ENCODE measurements at regions not wholly inside any gene's neighbourhood (a gene's known extent, or its start where the extent isn't known, plus 50 kb on each side); places are given as distances from the start of the nearest gene placed in this dataset.

DNA sequence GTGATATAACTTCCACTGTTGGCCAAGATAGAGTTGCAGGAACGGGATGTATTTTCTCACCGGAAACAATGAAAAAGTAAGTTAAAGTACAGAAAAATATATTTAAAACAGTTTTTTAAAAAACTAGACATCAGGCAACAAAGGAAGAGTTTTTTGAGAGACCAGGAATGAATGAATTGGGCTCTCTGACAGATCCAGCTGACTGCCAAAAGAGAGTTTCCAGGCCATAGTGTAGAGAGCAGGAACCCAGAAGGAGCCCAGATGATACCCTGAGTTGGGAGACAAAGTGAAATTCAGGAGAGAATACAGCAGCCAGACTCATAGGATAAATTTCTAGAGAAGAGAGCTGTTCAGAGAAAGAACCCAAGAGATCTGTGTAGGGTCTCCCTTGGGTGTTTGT is 362.6 kb upstream of the SMIM21 start:
- no peak for DNase-seq

DNA sequence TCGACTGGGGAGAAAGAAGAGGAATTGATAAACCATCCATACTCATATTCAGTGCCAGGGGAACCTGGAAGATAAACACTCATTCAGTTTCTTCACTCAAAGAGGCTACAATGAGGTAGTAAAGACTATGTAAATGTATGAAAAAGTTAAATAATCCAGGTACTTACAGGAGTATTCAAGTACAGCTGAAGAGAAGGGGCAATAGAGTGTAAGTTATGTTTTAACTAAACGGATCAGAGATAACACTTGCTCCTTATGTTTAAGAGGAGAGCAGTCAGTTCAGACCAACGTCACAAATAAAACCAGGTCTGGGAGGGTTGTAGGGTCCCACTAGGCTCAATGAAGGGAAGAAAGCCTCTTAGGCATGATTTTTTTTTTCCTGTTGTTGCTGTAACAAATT is 358.3 kb upstream of the SMIM21 start:
- no peak for DNase-seq

DNA sequence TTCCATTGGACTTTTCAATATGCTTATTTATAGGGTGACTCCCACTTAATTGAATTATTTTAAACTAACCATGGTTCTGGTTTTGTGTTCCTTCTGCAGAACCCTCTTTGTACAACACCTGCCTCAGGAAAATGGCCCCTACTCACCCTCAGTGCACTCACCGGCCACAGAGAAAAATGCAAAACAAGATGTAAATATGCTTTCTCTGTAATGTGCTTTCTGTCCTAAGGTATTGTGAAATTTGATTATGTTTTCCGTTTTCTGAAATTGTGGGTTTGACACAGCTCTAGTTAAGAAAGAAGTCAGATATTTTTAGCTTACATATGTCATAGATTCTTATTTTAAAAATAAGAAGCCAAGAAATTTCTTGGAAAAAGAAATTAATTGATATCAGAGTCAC is 357.7 kb upstream of the SMIM21 start:
- no peak for DNase-seq

DNA sequence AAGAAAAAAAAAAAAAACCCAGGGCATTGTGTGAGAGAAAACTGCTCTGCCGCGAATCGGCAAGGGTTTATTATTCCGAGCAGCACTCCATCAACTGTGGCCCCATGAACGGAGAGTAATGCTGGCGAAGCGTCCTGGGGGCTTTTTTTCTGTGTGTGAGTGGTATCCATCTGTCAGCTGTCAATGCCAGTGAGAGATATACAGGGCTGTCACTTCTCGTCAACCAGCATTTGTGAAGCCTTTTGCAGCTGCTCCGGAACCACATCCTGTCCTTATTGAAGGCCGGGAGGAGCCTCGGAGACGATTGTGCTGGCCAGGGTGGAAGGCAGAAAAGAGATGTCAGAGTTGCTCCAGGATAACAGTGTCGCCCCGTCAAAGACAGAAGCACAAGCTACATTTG is 356.9 kb upstream of the SMIM21 start:
- peak; percentile 33 for DNase-seq

DNA sequence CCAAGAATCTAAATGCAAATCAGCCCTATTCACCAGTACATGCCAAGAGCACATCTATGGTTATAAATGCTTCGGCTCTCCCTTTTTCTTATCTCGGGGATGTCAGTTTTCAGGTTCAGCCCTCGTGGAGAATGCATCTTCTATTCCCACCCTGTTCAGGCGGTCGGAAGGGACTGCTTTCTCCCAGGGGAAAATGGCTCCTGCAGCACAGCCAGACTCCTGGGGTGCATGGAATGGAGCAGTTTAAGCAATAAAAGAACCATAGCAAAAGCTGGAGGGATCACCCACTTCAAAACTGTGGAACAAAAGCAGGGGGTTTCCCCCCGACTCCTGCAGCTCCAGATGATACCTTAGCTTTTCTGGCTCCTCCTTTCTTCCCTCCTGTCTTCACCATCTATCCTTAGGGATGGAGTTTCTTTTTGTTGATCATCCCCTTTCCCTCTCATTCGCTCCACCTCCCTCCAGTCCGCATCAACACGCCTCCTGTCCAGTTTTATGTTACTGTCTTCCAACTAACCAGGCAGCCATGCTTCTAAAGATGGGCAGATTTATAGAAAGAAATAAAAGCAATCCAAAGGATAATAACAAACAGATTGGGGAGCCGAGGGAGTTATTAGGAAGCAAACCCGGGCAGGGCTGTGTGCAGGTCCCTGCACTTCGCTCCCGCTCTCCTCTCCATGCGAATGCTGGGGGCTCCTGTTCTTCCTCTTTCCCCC is 356.2 kb upstream of the SMIM21 start:
- DNase-seq, result peak; percentile 41

DNA sequence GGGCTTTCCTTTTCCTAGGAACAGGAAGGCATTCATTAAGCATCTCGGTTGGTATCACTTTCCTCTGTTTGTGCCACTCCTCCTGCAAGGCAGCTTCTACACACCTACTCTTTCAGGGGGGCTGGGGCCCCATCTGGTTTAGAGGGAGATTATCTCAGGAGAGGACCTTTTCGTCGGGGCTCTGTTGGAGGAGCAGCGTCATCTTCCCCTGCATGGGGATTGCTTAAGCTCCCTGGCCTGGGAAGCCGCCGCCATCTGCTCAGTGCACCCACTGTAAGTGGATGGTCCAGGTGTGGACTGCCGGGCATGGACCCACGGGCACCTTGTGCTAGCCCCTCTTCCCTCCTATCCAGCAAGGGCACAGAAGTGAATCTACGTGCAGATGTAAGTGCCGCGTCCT is 355.3 kb upstream of the SMIM21 start:
- no peak for DNase-seq

DNA sequence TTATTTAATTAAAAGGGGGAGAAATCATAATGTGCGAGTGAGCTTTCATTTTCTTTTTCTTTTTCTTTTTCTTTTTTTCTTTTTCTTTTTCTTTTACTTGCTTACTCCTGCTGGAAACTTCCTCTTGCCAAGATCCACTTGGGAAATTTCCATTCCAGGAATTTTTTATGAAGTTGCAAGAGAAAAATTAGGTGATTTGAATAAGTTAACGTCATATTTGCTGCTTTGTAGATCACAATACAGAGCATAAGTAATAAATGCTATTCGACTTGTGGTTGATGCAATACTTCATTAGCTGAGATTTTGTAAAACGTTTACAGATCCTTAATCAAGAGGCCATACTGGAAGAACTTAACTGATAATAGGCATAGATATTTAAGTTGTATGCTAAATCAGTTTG is 354.7 kb upstream of the SMIM21 start:
- no peak for DNase-seq

DNA sequence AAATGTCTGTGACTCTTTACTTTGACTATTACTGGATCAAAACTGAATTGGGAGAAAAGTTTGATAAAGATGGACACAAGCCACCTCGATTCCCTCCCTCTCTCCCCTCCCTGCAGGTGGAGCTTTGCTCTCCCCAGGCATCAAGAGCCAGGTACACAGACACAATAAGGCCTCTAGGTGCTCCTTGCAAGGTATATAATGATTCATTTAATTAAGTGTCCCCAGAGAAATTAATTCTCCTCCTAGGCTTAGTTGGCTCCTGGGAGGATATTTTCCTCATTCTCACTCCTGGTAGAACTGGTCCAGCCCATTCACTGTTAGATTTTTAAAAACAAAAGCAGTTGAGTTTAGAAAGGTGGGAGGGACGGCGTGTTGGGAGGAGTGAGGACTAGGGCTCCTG is 352.4 kb upstream of the SMIM21 start:
- DNase-seq, result no peak

DNA sequence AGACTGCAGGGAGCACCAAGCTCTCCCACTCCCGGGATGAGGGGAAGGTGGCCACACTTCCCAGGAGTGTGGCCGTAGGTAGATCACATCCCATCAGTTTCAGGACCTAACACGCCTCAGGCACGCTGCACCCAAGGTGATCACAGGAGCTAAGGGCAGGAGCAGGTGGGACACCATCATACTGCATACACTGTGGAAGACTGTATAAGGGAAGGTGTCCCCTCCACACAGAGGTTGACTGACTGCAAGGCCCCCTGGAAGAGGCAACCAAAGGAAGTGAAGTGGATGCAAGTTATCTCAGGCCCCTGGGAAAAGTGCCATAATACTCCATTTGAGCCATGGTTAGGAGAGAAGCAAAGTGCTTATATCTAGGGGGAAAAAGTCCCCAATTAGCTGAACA is 351.9 kb upstream of the SMIM21 start:
- DNase-seq, result no peak

DNA sequence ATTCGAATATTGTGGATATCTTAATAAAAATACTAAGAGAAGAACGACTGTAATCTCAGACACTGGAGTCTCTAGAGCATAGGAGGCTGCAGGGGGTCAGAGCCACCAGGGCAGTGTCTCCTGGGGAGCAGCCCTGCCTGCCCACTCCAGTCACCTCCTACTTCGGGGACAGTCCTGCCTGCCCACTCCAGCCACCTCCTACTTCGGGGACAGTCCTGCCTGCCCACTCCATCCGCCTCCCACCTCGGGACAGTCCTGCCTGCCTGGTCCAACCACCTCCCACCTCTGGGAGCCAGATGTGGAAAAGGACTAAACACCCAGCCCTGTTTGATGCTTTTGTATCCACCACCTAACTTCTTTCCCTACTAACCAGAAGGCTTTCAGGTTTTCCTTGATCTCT is 350.1 kb upstream of the SMIM21 start:
- no peak for DNase-seq

DNA sequence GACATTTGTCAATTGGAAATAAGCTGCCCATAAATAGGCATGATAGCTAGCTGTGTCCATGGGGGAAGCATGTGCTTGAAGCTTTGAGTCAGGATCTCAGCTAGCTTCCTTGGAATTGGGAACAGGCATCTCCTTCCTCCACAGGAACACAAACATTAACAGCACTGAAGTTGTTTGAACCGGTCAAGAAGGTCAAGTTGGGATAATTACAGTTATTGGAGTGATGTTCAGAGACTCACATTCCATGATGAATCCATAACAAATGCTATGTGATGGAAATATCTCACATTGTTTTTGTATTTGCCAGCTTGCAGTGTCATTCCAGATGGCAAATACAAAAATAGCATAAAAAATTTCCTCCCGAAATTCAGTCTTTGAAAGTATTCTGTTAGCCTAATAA is 347.6 kb upstream of the SMIM21 start:
- no peak for DNase-seq

DNA sequence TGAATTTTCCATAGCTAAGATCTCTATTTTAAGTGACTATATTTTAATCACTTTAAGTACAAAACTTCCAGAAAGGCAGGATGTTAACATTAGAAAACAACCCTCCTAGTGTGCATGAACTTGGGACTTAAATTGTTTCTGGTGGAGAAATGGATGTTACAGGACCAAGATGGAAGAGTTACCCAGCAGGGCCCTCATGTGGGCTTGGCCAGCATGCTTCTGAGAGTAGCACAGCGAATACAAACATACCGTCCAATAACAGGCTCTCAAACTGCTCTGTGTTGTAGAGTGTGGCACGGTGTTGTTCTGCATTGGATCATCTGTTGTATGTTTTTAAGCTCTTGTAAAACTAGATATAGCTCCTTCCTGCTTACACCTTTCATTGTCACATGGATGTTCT is 346.1 kb upstream of the SMIM21 start:
- DNase-seq, result no peak

DNA sequence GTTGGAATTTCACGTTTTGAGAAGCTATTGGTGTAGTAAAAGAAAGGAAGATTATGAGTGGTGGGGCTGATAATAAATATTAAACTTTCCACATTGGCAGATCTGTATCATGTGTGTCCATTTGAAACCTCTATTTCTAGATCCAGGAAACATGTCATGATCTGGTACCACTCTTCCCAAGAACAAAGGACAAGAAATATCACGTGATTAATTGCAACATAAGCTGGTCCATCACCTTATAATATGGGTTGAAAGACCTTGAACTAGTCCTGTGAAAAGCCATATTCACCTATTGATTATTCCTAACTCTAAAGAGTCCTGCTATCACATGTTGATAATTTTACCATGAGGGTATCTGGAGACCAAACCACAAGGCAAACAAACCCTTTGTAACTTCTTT is 335.3 kb upstream of the SMIM21 start:
- DNase-seq, result no peak

DNA sequence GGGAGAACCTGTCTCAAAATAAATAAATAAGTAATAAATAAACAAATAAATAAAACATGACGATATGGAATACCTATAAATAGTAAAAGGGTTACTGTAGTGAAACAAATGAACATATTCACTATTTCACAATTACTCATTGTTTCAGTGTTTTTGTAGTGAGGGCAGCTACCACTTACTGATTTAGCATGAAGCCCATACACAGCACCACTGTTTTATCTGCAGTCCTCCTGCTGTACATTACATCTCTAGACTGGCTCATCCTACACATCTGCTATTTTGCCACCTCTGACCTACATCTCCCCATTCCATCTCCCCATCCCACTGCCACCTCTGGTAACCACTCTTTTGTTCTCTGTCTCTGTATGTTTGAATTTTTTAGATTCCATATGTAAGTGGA is 332.7 kb upstream of the SMIM21 start:
- no peak for DNase-seq

DNA sequence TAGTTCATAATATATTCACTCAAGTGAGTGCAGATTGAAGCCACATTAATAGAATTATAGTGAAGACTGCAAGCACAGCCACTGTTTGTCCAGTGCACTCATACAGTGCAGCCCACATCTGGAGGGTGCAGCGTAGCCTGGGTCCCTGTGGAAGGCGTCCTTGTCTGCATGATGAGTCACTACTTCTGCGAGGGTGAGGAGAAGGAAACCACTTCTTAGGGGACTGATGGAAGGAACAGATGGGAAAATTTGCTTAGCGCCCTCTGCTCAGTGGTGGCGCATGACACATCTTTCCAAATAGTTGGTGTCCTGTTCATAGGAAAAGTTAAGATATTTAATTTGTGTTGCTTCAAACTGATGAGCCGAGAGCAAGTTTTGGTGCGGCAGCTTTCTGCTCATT is 330.4 kb upstream of the SMIM21 start:
- DNase-seq, result no peak

DNA sequence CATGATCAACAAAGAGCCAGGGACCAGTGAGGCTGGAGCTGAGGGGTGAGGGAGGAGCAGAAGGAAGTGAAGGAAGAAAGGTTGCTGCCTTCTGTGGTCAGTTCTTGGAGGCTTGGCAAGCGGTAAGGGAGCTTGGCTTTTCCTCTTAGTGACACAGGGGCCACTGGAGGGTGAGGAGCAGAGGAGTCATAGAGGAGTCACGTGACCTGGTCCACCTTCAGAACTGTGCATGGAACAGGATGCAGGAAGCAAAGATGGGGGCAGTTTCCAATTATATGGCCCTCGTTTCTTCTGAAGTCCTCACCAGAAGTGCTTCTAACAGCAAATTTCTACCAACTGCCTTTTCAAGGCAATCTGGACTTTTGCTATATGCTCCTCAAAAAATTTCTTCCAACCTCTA is 326.9 kb upstream of the SMIM21 start:
- no peak for DNase-seq

DNA sequence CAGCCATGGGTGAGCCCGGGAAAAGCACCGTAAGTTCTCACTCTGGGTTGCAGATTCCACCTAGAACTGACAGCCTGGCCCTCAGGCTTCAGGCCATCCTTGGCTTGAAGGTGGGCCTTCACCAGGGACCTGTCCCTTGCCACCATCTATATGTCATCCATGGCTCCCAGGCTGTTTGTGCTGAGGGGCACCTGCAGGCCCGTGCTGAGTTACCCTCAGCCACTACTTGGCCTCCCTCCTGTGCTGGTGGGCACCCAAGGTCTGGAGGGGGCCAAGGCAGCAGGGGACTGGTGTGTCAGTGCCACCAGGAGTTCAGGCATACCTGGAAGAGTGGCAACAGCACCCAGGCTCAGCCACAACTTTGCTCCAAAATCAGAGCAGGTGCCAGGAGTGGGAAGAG is 326.2 kb upstream of the SMIM21 start:
- DNase-seq, result no peak

DNA sequence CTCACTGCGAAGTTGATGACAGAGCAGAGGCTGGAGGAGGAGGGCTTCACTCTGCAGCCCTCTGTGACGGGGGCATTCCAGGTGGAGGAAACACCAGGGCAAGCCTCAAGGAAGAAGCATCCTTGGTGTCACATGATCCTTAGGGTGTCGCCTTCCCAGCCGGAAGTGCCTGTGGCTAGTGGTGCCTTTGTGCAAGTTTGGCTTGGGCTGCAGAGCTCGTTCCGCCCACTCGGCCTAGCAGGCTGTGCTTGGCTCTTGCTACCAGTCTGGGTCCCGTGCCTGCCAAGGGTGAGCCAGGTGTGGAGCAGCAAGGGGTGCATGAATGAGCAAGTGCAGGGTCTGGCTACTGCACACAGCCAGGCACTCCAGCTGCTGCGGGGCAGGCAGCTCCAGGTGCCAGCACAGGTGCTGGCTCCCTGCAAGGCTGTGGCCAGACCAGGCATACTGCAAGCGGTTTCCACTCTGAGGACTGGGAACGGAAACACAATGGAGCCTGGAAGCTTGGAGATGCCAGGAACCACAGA is 325.3 kb upstream of the SMIM21 start:
- DNase-seq, result no peak

DNA sequence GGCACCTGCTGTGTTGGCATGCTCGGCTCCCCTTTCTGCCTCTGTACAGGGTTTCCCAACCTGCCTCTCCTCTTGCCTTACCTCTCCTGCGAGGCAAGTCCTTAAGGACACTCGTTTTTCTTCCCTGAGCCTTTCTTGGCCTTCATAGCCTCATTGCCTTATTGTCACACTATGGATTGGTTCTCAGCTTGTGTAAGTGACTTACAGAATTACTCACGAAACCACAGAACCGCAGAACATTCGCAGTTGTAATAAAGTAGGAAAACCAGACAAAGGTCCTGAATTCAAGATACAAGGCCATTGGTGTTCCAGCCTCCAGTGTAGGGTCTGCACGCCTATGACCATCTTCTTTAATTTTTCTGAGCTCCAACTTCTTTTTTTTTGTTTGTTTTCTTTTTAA is 317.6 kb upstream of the SMIM21 start:
- DNase-seq, result no peak

DNA sequence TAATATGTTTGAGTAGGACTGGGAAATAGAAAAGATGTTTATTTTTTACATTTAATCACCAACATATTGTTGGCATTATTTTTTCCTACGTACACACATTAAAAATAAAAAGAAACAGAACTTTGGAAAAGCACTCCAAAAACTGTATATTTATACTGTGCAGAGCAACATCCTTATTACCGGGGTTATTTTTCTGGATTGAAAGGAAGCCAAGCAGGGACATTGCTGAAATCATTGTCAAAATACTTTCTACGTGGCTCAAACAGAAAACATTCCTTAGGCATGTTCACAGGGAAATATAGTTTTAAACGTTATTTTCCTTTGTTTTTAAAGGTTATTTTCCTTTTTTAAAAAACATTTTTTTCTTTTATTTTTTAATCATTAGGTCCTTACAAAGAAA is 315.0 kb upstream of the SMIM21 start:
- DNase-seq, result no peak

DNA sequence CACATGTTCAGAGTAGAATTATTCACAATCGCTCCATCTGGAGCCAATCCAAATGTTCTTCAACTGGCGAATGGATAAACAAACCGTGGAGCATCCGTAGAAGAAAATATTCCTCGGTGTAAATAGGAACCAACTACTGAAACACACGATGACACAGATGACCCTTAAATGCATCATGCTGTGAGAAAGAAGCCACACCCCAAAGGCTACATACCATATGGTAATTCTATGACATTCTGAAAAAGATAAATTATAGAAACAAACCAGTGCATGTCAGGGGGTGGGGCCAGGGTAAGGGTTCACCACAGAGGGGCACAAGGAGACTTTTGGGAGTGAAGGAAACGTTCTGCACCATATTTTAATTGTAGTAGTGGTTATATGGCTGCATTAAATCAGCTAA is 312.2 kb upstream of the SMIM21 start:
- DNase-seq, result no peak

DNA sequence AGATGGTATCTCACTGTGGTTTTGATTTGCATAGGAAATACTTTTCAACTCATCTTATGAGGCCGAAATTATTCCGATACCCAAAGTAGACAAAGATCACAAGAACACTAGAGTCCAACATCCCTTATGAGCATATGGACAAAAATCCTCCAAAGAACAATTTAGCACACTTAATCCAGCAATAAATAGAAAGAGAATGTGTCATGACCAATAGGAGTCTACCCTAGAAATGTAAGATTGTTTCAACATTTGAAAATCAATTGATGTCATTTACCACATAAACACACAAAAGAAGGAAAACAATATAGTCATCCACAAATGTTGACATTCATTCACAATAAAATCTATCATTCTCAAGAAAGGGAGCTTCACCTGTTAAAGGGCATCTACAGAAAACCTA is 307.8 kb upstream of the SMIM21 start:
- no peak for DNase-seq

DNA sequence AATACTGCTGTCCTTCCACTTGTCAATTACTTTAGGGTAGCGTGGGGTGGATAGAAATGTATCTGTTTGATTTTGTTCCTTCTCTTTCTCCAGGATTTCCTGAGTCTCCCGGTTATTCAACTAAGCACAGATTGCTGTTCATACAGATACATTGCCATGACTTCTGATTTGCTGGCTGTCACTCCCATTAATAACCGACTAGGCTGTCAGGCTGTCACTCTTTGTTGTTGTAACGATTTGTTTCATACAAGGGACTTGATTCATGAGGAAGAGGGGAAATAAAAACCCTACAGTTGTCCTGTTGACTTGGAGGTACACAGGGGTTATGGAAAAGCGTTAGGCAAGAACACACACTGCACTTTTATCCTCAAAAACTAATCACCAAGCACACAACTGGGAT is 302.7 kb upstream of the SMIM21 start:
- no peak for DNase-seq

DNA sequence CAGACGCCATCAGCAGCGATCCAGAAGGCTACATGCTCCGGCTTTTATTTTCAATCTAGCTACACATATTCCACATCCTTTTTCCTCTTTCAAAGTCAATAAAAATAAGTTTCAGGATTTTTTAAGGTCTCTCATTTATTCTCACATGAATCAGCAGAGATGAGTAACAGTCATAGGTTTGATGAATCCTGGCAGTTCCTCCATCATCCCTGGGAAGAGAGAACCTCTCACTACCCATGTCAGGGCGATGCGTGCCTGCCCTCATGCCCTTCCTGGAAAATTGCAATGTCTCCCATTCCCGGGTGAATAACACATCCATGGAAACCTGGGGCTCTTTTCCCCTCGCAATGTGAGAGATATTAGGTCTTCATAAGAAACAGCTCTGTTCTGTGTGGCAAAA is 301.1 kb upstream of the SMIM21 start:
- no peak for DNase-seq

DNA sequence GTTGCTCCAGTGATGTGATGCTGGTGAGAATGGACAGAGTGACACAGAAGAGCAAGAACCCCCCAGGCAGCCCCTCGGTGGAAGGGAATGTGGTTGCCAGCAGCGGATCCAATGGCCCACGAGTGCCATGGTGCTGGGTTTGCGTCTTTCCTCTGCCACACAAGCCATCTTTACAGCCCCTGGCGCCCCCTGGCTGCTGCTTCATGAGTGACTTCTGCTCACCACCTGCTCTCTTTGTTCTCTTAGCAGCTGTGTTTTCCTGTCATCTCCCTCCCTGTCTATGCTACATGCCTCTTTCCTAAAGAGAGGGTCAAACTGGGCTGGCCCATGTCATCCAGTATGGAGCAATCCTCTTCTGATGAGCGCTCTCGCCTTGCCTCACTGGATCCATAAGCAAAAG is 300.0 kb upstream of the SMIM21 start:
- DNase-seq, result peak; percentile 19
